Fibroblast of lung (primary cell): ENCODE measurements at regions not wholly inside any gene's neighbourhood (a gene's known extent, or its start where the extent isn't known, plus 50 kb on each side); places are given as distances from the start of the nearest gene placed in this dataset.

Source experiments
- DNase-seq, 2 donors: peaks; one replicate each; pipeline versions ENCODE4 v3.0.0 to v3.0.0-alpha.2; 2010; ENCODE audit warnings: low read depth in 2 of 2
- H2AFZ ChIP-seq: 2 replicates; pipeline ENCODE4 v1.5.1; 2012; ENCODE audit warnings: low read length, control low read depth, inconsistent platforms
- H3K27ac ChIP-seq: 2 replicates; pipeline ENCODE4 v1.5.1; 2011; ENCODE audit warnings: low read length, control low read depth; ENCODE audit not compliant: insufficient read depth
- H3K27me3 ChIP-seq: 2 replicates; pipeline ENCODE4 v1.5.1; 2011; ENCODE audit warnings: mild to moderate bottlenecking, low read length; ENCODE audit not compliant: control insufficient read depth, insufficient read depth
- H3K36me3 ChIP-seq: 2 replicates; pipeline ENCODE4 v1.5.1; 2011; ENCODE audit warnings: low read length; ENCODE audit not compliant: control insufficient read depth, insufficient read depth
- H3K4me1 ChIP-seq: 2 replicates; pipeline ENCODE4 v1.5.1; 2011; ENCODE audit warnings: low read length; ENCODE audit not compliant: control insufficient read depth, insufficient read depth; ENCODE audit errors: extremely low read depth
- H3K4me2 ChIP-seq: 2 replicates; pipeline ENCODE4 v1.5.1; 2011; ENCODE audit warnings: low read length, control low read depth; ENCODE audit not compliant: insufficient read depth; ENCODE audit errors: extremely low read depth
- H3K4me3 ChIP-seq, 4 experiments: fragments of 200-600 bp in 1 of 4; sonication (generic) in 1 of 4; replicated peaks in 1 of 4; 2 replicates each; pipeline ENCODE4 v1.5.1; 2011 to 2016; ENCODE audit warnings: low read length in 4 of 4, low read depth in 3 of 4, mild to moderate bottlenecking in 3 of 4, control low read depth in 2 of 4, inconsistent platforms in 1 of 4, mixed read lengths in 1 of 4; ENCODE audit not compliant: insufficient read depth in 1 of 4; ENCODE audit errors: control extremely low read depth in 1 of 4
- H3K79me2 ChIP-seq: 2 replicates; pipeline ENCODE4 v1.5.1; 2012; ENCODE audit warnings: mild to moderate bottlenecking, low read length, inconsistent platforms; ENCODE audit not compliant: control insufficient read depth, insufficient read depth
- H3K9ac ChIP-seq: 2 replicates; pipeline ENCODE4 v1.5.1; 2011; ENCODE audit warnings: mild to moderate bottlenecking, low read length, control low read depth; ENCODE audit not compliant: insufficient read depth
- H3K9me3 ChIP-seq: 2 replicates; pipeline ENCODE4 v1.5.1; 2012; ENCODE audit warnings: low read depth, low read length; ENCODE audit not compliant: control insufficient read depth, insufficient read depth
- H4K20me1 ChIP-seq: 2 replicates; pipeline ENCODE4 v1.5.1; 2011; ENCODE audit warnings: low read length; ENCODE audit not compliant: control insufficient read depth, insufficient read depth; ENCODE audit errors: extremely low read depth
- EZH2 ChIP-seq: IDR thresholded peaks from 2 replicates; pipeline ENCODE4 v1.5.1; 2012; ENCODE audit warnings: low read length, control low read depth, mild to moderate bottlenecking; ENCODE audit errors: missing control alignments
- TF ChIP-seq, protein P1 (sequence below), 2 donors: IDR thresholded peaks in 1 of 2; conservative IDR thresholded peaks in 1 of 2; 1 replicate in 1 of 2; 2 replicates in 1 of 2; pipeline ENCODE4 v1.5.1; 2011 to 2012; ENCODE audit warnings: low read length in 2 of 2, control low read depth in 1 of 2, inconsistent platforms in 1 of 2, low read depth in 1 of 2, mild to moderate bottlenecking in 1 of 2

DNA sequence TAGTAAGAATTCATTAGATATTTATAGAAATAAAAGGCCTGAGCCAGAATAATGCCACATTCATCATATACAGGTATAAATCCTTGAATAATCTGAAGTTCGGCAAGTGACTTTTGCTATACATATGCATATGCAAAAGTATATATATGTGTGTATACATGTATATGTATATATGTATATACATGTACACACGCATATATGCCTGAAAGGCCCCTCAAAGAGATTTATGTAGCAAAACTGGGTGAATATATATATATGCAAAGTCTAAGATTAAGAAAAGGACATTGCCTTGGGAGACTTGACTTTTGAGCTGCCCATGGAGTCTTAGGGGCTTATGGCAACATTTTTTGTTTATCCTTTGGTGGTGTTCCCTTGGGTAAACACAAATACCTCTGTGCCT, 231.4 kb downstream of the BMP2 start:
- TF ChIP-seq EZH2 = no peak
- TF ChIP-seq, protein P1, sequence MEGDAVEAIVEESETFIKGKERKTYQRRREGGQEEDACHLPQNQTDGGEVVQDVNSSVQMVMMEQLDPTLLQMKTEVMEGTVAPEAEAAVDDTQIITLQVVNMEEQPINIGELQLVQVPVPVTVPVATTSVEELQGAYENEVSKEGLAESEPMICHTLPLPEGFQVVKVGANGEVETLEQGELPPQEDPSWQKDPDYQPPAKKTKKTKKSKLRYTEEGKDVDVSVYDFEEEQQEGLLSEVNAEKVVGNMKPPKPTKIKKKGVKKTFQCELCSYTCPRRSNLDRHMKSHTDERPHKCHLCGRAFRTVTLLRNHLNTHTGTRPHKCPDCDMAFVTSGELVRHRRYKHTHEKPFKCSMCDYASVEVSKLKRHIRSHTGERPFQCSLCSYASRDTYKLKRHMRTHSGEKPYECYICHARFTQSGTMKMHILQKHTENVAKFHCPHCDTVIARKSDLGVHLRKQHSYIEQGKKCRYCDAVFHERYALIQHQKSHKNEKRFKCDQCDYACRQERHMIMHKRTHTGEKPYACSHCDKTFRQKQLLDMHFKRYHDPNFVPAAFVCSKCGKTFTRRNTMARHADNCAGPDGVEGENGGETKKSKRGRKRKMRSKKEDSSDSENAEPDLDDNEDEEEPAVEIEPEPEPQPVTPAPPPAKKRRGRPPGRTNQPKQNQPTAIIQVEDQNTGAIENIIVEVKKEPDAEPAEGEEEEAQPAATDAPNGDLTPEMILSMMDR (conservative IDR thresholded peaks at IDR 0.05 in 1 of 2, IDR thresholded peaks at IDR 0.05 in 1 of 2; ENCODE audit: low read depth in 1 of 2, low read length in 2 of 2) = no peak
- no peaks in the 10 kb centered on the region for H3K27me3 ChIP-seq
- no peaks in the 10 kb centered on the region for H3K36me3 ChIP-seq
- no peaks in the 10 kb centered on the region for H4K20me1 ChIP-seq
- no peak overlapping the region for H3K9ac ChIP-seq
- H2AFZ ChIP-seq = no peak overlapping the region
- H3K4me1 ChIP-seq = no peaks in the 10 kb centered on the region
- DNase-seq = no peak
- H3K4me2 ChIP-seq = no peak overlapping the region
- no peak overlapping the region for H3K4me3 ChIP-seq
- H3K9me3 ChIP-seq = no peaks in the 10 kb centered on the region
- no peaks in the 10 kb centered on the region for H3K79me2 ChIP-seq
- no peak overlapping the region for H3K27ac ChIP-seq

DNA sequence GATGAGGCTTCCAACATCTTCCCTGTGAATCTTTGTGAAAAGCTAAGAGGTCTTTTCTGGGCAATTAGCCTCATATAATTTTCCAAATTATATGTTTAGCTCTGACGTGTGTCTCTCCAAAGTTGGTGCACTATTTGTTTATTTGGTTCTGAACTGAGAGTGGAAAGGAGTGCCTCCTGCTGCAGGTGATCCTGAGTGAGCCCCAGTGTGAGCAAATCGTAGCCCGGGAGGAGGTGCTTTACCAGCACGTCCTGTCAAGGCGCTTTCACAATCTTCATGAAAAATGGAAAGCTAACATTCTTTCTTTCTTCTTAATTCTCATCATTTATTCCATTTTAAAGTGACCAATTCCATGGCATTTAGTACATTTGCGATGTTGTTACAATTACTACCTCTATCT, 231.9 kb downstream of the BMP2 start:
- H3K79me2 ChIP-seq = no peaks in the 10 kb centered on the region
- DNase-seq = no peak
- TF ChIP-seq, protein P1 (conservative IDR thresholded peaks at IDR 0.05 in 1 of 2, IDR thresholded peaks at IDR 0.05 in 1 of 2; ENCODE audit: low read depth in 1 of 2, low read length in 2 of 2) = no peak
- no peak for TF ChIP-seq EZH2
- no peaks in the 10 kb centered on the region for H3K36me3 ChIP-seq
- no peaks in the 10 kb centered on the region for H3K4me1 ChIP-seq
- no peak overlapping the region for H3K9ac ChIP-seq
- H3K4me3 ChIP-seq = no peak overlapping the region
- no peaks in the 10 kb centered on the region for H3K27me3 ChIP-seq
- no peak overlapping the region for H3K4me2 ChIP-seq
- no peaks in the 10 kb centered on the region for H4K20me1 ChIP-seq
- H3K9me3 ChIP-seq = no peaks in the 10 kb centered on the region
- H3K27ac ChIP-seq = no peak overlapping the region
- H2AFZ ChIP-seq = no peak overlapping the region

DNA sequence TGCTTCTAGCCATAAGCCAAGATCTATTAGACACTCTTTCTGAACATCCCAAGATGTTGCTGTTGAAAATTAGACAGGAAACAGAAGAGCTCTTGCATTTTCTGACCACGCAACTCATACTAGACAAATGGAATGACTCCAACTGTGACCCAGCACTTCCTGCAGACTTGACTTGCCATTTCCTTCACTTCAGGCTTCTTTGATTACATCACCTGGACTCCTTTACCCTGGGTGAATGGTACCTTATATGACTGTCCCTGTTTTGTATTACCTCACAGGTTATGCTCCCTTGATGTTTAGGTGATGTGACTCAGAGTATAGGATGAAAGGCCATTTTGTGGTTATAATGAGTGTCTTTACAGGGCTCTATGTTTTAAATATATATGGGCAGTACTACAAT, 236.1 kb downstream of the BMP2 start:
- no peaks in the 10 kb centered on the region for H4K20me1 ChIP-seq
- H3K4me3 ChIP-seq = no peak overlapping the region
- no peaks in the 10 kb centered on the region for H3K4me1 ChIP-seq
- H3K36me3 ChIP-seq = no peaks in the 10 kb centered on the region
- H3K27me3 ChIP-seq = no peaks in the 10 kb centered on the region
- no peaks in the 10 kb centered on the region for H3K9me3 ChIP-seq
- no peak overlapping the region for H3K4me2 ChIP-seq
- H2AFZ ChIP-seq = no peak overlapping the region
- peak in 1 of 2 donors; percentile 20 for DNase-seq
- H3K27ac ChIP-seq = no peak overlapping the region
- H3K79me2 ChIP-seq = no peaks in the 10 kb centered on the region
- no peak overlapping the region for H3K9ac ChIP-seq
- TF ChIP-seq EZH2 = no peak
- TF ChIP-seq, protein P1 (conservative IDR thresholded peaks at IDR 0.05 in 1 of 2, IDR thresholded peaks at IDR 0.05 in 1 of 2; ENCODE audit: low read depth in 1 of 2, low read length in 2 of 2) = no peak
